ENCODE measurements at regions not wholly inside any gene's neighbourhood (a gene's known extent, or its start where the extent isn't known, plus 50 kb on each side); places are given as distances from the start of the nearest gene placed in this dataset.

- Mint-ChIP-seq H3K4me3 (no peak overlapping the region), H3K27me3 (ENCODE audit: insufficient read depth, low read depth) (peaks cover 2% of the 10 kb centered on the region), H3K4me1 (peaks cover 37% of the 10 kb centered on the region), H3K27ac (no peak overlapping the region), H3K9me3 (no peaks in the 10 kb centered on the region), H3K36me3 (no peaks in the 10 kb centered on the region)
- Histone ChIP-seq H3K36me3 (no peaks in the 10 kb centered on the region), H3K9ac (no peak overlapping the region), H3F3A (ENCODE audit: low read depth) (peaks cover 11% of the 10 kb centered on the region), H3K79me2 (ENCODE audit: low read depth) (no peaks in the 10 kb centered on the region), H4K20me1 (ENCODE audit: low read depth) (no peaks in the 10 kb centered on the region), H3K9me3 (ENCODE audit: low read depth) (no peaks in the 10 kb centered on the region), H3K4me2 (no peak overlapping the region), H3K27me3 (no peaks in the 10 kb centered on the region), H3K27ac (no peak overlapping the region), H3K4me1 (peaks cover 38% of the 10 kb centered on the region), H3K4me3 (no peak overlapping the region), H2AFZ (replicated peaks) (no peak overlapping the region)
- TF ChIP-seq CTCF (IDR thresholded peaks at IDR 0.05) (no peak), EZH2 (IDR thresholded peaks at IDR 0.05) (no peak), EZH2phosphoT487 (IDR thresholded peaks at IDR 0.05) (no peak)
- no peak for DNase-seq (ENCODE audit: low spot score)
Measured at GRCh38 chr10:128316121-128316726, 190.0 kb upstream of the MKI67 start.

GRCh38 chr10:128316925-128317324, 190.7 kb upstream of the MKI67 start:
- peak overlapping the region; percentile 7 for H2AFZ ChIP-seq (replicated peaks)
- Mint-ChIP-seq H3K27ac (no peak overlapping the region), H3K4me3 (no peak overlapping the region), H3K9me3 (no peaks in the 10 kb centered on the region), H3K4me1 (peaks cover 30% of the 10 kb centered on the region), H3K27me3 (ENCODE audit: insufficient read depth, low read depth) (peaks cover 2% of the 10 kb centered on the region), H3K36me3 (no peaks in the 10 kb centered on the region)
- H3K9ac ChIP-seq, result no peak overlapping the region
- H4K20me1 ChIP-seq (ENCODE audit: low read depth), result no peaks in the 10 kb centered on the region
- DNase-seq (ENCODE audit: low spot score), result no peak
- H3K36me3 ChIP-seq, result no peaks in the 10 kb centered on the region
- H3K4me1 ChIP-seq, result peaks cover 31% of the 10 kb centered on the region
- H3K9me3 ChIP-seq (ENCODE audit: low read depth), result no peaks in the 10 kb centered on the region
- peaks cover 4% of the 10 kb centered on the region for H3F3A ChIP-seq (ENCODE audit: low read depth)
- no peaks in the 10 kb centered on the region for H3K27me3 ChIP-seq
- no peak overlapping the region for H3K4me3 ChIP-seq
- TF ChIP-seq EZH2 (IDR thresholded peaks at IDR 0.05) (no peak), EZH2phosphoT487 (IDR thresholded peaks at IDR 0.05) (no peak), CTCF (IDR thresholded peaks at IDR 0.05) (no peak)
- no peaks in the 10 kb centered on the region for H3K79me2 ChIP-seq (ENCODE audit: low read depth)
- H3K4me2 ChIP-seq, result no peak overlapping the region
- H3K27ac ChIP-seq, result no peak overlapping the region

- H3K9me3 Mint-ChIP-seq, result no peaks in the 10 kb centered on the region
- H3K27ac Mint-ChIP-seq, result no peak overlapping the region
- Histone ChIP-seq H3K4me3 (no peak overlapping the region), H3K79me2 (ENCODE audit: low read depth) (no peaks in the 10 kb centered on the region), H3K4me1 (peaks cover 19% of the 10 kb centered on the region), H2AFZ (replicated peaks) (no peak overlapping the region), H3K27ac (no peak overlapping the region), H3K9ac (no peak overlapping the region), H3F3A (ENCODE audit: low read depth) (no peaks in the 10 kb centered on the region), H4K20me1 (ENCODE audit: low read depth) (no peaks in the 10 kb centered on the region), H3K27me3 (no peaks in the 10 kb centered on the region), H3K9me3 (ENCODE audit: low read depth) (no peaks in the 10 kb centered on the region), H3K36me3 (no peaks in the 10 kb centered on the region), H3K4me2 (no peak overlapping the region)
- peaks cover 19% of the 10 kb centered on the region for H3K4me1 Mint-ChIP-seq
- no peak overlapping the region for H3K4me3 Mint-ChIP-seq
- peaks cover 3% of the 10 kb centered on the region for H3K27me3 Mint-ChIP-seq (ENCODE audit: insufficient read depth, low read depth)
- TF ChIP-seq CTCF (IDR thresholded peaks at IDR 0.05) (no peak), EZH2 (IDR thresholded peaks at IDR 0.05) (no peak), EZH2phosphoT487 (IDR thresholded peaks at IDR 0.05) (no peak)
- H3K36me3 Mint-ChIP-seq, result no peaks in the 10 kb centered on the region
- no peak for DNase-seq (ENCODE audit: low spot score)
Measured at GRCh38 chr10:128318366-128318765, 192.1 kb upstream of the MKI67 start.
